ENCODE measurements at regions not wholly inside any gene's neighbourhood (a gene's known extent, or its start where the extent isn't known, plus 50 kb on each side); places are given as distances from the start of the nearest gene placed in this dataset.

- Histone ChIP-seq H3K27ac (no peak overlapping the region), H3K4me1 (peaks cover 0 to 5% (median 0%) of the 10 kb centered on the region in 4 donors), H3K4me3 (no peak overlapping the region), H3K36me3 (no peaks in the 10 kb centered on the region), H3K9me3 (no peaks in the 10 kb centered on the region), H3K27me3 (no peaks in the 10 kb centered on the region)
- TF ChIP-seq, protein P1, sequence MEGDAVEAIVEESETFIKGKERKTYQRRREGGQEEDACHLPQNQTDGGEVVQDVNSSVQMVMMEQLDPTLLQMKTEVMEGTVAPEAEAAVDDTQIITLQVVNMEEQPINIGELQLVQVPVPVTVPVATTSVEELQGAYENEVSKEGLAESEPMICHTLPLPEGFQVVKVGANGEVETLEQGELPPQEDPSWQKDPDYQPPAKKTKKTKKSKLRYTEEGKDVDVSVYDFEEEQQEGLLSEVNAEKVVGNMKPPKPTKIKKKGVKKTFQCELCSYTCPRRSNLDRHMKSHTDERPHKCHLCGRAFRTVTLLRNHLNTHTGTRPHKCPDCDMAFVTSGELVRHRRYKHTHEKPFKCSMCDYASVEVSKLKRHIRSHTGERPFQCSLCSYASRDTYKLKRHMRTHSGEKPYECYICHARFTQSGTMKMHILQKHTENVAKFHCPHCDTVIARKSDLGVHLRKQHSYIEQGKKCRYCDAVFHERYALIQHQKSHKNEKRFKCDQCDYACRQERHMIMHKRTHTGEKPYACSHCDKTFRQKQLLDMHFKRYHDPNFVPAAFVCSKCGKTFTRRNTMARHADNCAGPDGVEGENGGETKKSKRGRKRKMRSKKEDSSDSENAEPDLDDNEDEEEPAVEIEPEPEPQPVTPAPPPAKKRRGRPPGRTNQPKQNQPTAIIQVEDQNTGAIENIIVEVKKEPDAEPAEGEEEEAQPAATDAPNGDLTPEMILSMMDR (IDR thresholded peaks at IDR 0.05), result no peak
- no peak for TF ChIP-seq POLR2A (IDR thresholded peaks at IDR 0.05)
- DNase-seq, result no peak
Measured at GRCh38 chr18:44509048-44509447, 171.6 kb upstream of the SETBP1 start.

DNA sequence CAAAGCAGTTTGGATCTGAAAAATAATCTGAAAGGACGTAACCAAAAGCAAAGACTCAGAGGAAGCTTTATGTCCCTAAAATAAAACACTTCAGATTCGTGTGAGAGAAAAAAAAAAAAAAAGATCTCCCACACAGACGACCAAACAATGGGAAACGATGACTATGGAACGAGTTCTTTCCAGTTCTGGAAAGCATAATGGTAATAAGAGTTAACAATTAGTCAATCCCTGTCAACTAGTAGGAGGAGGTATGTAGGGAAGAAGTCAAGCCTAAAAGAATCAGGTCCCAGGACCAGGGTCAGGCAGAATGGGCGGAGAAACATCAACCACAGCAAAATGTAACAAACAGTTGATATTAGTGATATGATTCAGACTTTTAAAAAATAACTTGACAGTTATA lies 170.3 kb upstream of the SETBP1 start:
- Histone ChIP-seq H3K36me3 (no peaks in the 10 kb centered on the region), H3K27me3 (no peaks in the 10 kb centered on the region), H3K4me1 (peaks cover 0 to 5% (median 0%) of the 10 kb centered on the region in 4 donors), H3K9me3 (no peaks in the 10 kb centered on the region), H3K4me3 (no peak overlapping the region), H3K27ac (no peak overlapping the region)
- TF ChIP-seq, protein P1 (IDR thresholded peaks at IDR 0.05), result no peak
- no peak for TF ChIP-seq POLR2A (IDR thresholded peaks at IDR 0.05)
- no peak for DNase-seq

GRCh38 chr18:44513233-44513632 lies 167.5 kb upstream of the SETBP1 start:
- no peaks in the 10 kb centered on the region for H3K36me3 ChIP-seq
- H3K4me1 ChIP-seq, result no peaks in the 10 kb centered on the region

GRCh38 chr18:44514106-44514505 lies 166.6 kb upstream of the SETBP1 start:
- no peak for TF ChIP-seq POLR2A (IDR thresholded peaks at IDR 0.05)
- Histone ChIP-seq H3K27ac (no peak overlapping the region), H3K36me3 (no peaks in the 10 kb centered on the region), H3K9me3 (no peaks in the 10 kb centered on the region), H3K27me3 (no peaks in the 10 kb centered on the region), H3K4me3 (no peak overlapping the region), H3K4me1 (no peaks in the 10 kb centered on the region)
- no peak for DNase-seq

More at GRCh38 chr18:44513233-44513632, 167.5 kb upstream of the SETBP1 start:
- Histone ChIP-seq H3K4me3 (no peak overlapping the region), H3K27me3 (no peaks in the 10 kb centered on the region), H3K27ac (no peak overlapping the region), H3K9me3 (no peaks in the 10 kb centered on the region)
- no peak for TF ChIP-seq POLR2A (IDR thresholded peaks at IDR 0.05)
- TF ChIP-seq, protein P1 (IDR thresholded peaks at IDR 0.05), result no peak
- DNase-seq, result no peak

DNA sequence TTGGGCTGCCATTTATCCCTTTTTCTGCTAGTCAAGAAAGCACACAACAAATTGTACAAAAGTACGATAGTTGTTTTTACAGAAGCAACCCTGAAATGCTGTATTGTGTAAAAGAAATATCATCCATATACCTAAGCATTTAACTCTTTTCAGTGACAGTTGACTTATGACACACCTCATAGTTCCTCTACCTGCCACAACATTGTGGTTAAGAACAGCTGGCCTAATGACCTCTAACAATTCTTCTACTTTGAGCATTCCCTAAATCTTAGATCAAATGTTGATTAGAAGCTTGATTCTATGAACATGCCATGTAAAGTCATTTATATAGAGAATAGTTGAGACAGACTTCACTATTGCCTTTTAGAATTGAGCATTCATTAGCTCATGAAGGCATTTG lies 165.9 kb upstream of the SETBP1 start:
- Histone ChIP-seq H3K4me1 (no peaks in the 10 kb centered on the region), H3K27ac (no peak overlapping the region), H3K27me3 (no peaks in the 10 kb centered on the region), H3K4me3 (no peak overlapping the region), H3K36me3 (no peaks in the 10 kb centered on the region), H3K9me3 (no peaks in the 10 kb centered on the region)
- no peak for DNase-seq
- no peak for TF ChIP-seq POLR2A (IDR thresholded peaks at IDR 0.05)
- TF ChIP-seq, protein P1 (IDR thresholded peaks at IDR 0.05), result no peak

GRCh38 chr18:44516450-44516849 lies 164.2 kb upstream of the SETBP1 start:
- Histone ChIP-seq H3K27me3 (no peaks in the 10 kb centered on the region), H3K4me3 (no peak overlapping the region), H3K27ac (no peak overlapping the region), H3K9me3 (no peaks in the 10 kb centered on the region), H3K36me3 (no peaks in the 10 kb centered on the region), H3K4me1 (no peaks in the 10 kb centered on the region)
- no peak for TF ChIP-seq POLR2A (IDR thresholded peaks at IDR 0.05)
- TF ChIP-seq, protein P1 (IDR thresholded peaks at IDR 0.05), result no peak
- DNase-seq, result no peak

Data from Peyer's patch (tissue), 4 donors.